HT-29 (cell line): ENCODE measurements at regions not wholly inside any gene's neighbourhood (a gene's known extent, or its start where the extent isn't known, plus 50 kb on each side); places are given as distances from the start of the nearest gene placed in this dataset.

Experiments
- DNase-seq: peaks from one replicate; pipeline ENCODE4 v3.0.0-alpha.2; 2015; ENCODE audit warnings: low spot score

DNA sequence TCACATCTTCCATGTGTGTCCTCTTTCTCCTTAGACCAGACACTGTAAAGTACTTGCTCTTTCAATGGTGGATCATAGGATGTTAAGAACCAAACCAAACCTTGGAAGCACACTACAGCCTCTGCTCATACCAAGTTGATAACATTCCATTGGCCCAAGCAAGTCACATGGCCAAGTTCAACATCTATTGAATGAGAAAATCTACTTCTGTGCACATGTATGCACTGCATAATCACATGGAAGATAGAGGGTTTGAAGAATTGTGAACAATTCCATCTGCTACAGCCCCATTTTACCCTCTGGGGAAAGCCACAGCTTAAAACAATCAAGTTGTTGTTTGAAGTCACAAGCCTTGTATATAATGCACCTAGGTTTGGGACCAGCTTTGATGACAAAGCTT lies 68.2 kb downstream of the MFAP3 start:
- no peak for DNase-seq

DNA sequence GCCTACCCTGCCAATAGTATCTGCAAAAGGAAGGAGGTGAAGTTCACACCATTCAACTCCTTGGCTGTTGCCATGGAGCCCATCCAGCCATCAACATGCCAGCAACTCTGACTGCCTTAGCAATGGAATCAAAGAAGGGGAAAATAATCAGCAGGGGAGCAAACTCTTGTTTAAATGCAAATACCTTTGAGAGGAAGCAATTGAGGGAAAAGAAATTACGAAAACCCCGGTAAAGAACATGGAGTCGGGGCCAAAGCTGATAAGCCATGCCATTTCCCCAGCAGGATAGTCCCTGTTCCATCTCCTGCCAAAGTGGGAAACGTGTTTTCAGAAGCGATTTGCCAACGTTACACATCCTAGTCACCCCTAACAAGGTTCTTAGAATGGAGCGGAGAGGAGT lies 69.0 kb downstream of the MFAP3 start:
- DNase-seq = no peak

DNA sequence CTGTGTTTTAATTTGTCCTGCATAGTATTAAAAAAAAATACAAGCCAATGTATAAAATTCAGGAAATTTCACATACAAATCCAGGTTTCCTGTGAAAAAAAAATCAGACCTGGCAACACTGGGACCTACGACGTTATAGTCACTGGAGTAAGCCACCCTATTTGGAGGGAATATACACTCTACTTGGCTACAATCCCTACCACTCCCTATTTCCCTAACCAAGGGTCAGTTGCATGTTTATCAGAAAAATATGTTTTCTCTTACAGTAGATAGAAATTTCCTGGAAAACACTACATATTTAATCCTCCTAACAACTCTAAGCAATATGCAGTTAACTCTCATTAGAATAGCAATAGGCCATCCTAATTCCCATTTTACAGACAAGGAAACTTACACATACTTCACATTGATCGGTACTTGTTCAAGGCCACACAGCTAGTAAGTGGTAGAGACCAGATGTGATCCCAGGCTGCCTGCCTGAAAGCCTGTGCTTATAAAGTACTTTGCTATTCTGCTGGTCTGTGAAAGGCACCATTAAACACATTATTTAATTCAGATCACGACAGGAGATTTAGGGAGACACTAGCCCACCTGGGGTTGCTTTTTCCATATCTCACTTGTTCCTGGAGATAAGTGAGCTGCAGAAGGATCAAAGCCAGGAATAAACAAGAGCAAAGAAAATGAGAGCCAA lies 70.8 kb downstream of the MFAP3 start:
- DNase-seq = no peak

DNA sequence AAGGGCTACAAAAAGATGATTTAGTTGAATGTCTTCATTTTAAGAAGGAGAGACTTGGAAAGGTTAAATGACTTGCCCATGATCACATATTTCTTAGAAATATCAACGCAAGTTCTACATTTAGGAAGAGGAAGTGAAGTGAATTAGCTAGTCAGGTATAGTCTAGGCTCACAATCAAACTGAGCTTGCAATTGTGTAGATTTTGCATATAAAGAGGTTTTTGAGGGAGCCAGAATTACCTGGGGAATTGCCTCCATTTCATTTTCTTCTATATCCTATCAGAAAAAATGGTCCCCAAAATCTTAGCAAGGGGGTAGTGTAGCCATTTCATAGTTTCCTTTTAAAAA lies 71.3 kb downstream of the MFAP3 start:
- DNase-seq = no peak

DNA sequence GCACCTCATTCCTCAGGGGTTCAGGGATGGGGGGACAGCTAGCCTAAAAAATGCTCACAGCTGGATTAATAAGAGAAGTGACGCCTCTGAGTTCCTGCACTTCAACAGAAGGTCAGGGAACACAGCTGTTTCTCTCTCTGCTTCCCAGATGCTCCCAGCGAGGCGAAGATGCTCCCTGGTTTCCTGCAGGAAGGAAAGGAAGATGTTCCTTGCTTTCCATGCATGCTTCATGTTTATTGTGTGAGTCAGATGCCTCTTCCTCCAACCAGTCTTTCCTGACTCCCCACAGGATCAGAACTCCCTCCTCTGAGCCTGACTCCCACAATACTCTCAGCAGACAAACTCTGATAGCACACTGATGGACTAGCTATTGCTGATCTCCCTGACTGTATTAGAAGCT lies 71.9 kb downstream of the MFAP3 start:
- no peak for DNase-seq

DNA sequence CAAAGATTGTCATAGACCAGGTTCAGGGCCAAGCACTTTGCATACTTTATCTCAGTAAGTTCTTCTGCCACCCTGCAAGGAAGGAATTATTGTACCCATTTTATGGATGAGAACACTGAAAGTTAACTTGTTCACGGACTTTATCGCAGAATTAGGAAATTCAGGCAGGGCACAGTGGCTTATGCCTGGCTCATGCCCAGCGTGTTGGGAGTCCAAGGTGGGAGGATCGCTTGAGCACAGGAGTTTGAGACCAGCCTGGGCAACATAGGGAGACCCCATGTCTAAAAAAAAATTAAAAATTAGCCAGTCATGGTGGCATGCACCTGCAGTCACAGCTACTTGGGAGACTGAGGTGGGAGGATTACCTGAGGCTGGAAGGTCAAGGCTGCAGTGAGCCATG lies 72.4 kb downstream of the MFAP3 start:
- DNase-seq = no peak

DNA sequence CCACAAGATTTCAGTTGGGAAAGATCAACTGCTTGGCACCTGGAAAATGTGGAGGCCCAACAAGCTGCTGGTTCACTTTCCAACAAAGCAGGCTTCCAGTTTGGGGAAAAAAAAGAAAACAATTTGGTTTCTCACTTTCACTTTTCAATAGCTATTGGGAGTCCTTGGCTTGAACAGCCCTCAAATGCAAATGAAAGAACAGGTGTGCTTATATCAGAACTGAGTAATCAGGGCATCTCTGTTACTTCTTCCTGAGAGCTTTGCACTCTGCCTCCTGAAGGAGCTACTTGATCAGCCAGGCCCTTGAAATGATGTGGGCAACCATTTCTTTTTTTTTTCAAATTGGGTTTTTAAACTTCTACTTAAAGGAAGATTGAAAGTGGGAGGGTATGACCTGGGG lies 73.5 kb downstream of the MFAP3 start:
- DNase-seq = no peak

DNA sequence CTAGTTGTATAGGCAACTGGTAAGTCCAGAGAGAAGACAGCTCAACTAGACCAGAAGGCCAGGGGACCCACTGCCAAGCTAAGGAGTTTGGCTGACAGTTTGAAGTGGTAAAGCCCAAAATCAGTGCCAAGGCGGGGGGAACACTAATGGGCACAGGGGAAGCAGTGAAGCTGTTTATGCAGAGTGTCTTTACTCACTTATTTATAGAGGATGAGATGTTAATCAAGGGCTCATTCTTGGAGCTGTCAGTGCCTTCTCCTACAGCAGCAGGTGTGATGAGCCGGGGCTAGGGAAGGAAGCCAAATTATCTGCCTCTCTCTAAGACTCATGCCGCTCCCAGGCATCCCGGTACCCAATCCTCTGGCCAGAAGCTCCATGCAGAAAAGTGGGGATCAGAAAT lies 75.2 kb upstream of the GALNT10 start:
- no peak for DNase-seq

DNA sequence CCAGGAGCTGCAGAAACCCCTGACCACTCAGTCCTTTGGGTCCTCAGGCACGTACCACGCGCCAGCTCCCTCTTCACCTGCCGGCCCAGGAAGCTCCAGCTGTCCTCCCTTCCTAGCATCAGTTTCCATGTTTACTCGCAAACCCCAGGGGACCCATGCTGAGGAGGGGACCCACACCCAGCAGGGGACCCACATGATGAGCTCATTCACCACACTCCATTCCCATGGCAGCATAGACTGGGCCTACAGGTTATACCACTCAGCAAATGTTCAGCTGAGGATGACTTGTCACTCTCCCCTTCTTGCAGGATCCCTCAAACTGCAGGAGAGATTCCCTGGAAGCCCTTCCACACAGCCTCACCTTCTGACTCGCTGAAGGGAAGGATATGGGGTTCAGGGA lies 73.5 kb upstream of the GALNT10 start:
- no peak for DNase-seq

DNA sequence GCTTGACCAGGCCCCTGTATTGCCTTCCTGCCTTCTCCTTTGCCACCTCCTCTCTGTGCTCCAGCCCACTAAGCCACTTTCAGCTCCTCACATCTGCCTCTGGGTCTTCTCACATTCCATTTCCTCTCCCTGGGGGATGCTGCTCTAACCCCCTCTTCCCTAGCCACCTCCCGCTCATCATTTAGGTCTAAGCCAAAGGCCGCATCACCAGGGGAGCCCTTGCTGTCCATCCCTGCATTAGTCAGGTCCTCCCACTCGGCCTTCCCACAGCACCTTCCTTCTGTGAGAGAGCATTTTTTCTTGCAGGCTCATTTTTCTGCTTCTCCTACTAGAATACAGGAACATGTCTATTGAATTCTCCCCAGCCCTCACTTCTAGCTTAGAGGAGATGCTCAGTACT lies 72.6 kb upstream of the GALNT10 start:
- DNase-seq = no peak

DNA sequence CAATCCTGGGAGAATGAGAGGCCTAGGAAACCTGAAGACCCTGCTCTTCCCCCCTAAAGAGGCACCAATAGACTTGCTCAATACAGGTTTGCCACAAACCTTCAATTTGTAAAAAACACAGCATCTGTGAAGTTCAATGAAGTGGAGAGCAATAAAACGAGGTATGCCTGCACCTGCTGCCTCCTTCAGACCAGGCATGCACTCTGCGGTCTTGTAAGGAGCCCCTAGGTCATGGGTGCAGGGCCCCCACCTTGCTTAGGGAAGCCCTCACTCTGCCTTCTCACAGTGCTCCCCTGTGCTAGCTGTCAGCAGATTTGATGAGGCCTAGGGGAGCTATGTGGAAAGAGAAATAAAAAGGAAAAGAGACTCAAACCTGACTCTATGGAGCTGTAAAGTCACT lies 72.1 kb upstream of the GALNT10 start:
- DNase-seq = no peak

DNA sequence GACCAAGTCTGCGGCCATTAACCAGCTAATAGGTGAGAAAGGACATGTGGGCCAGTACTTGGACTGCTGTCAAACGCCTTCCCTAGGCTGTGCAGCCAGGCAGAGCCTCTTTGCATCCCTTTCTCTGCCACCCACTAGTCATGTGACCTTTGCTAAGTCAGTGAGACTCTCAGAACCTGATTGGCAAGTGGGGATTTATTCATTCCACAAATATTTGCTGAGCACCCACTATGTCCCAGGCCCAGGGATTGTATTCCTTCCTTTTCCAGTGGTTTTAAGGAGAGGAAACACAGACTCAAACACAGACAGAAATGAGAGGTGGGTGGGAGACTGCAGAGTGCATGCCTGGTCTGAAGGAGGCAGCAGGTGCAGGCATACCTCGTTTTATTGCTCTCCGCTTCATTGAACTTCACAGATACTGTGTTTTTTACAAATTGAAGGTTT lies 71.6 kb upstream of the GALNT10 start:
- DNase-seq = peak; percentile 25

DNA sequence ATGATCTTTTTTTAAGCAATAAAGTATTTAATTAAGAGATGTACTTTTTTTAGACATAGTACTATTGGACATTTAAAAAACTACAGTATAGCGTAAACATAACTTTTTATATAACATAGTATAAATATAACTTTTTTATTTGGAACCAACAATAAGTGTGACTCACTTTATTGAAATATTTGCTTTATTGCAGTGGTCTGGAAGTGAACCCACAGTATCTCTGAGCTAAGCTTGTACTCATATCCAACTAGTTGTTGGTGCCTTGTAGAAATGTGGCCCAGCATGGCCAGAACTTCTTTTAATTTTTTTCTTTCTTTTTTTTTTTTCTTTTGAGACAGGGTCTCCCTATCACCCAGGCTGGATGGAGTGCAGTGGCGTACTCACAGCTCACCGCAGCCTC lies 61.5 kb upstream of the GALNT10 start:
- no peak for DNase-seq

DNA sequence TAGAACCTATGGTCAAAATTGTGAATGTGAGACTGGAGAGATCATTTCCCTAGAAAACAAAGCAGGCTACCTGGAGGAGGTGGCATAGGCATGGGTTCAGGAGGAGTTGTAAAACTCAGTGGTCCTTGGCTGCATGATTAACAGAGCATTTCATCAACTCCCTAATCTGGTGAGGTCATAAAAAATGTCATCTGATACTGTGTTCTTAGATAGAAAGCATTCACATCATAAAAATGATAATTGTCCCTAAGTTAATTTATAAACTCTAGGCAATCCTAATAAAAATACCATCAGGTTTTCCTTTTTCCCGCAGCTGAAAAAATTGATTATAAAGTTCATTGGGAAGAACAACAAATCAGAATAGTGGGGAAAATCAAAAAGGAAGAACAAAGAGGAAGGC lies 60.6 kb upstream of the GALNT10 start:
- DNase-seq = no peak

DNA sequence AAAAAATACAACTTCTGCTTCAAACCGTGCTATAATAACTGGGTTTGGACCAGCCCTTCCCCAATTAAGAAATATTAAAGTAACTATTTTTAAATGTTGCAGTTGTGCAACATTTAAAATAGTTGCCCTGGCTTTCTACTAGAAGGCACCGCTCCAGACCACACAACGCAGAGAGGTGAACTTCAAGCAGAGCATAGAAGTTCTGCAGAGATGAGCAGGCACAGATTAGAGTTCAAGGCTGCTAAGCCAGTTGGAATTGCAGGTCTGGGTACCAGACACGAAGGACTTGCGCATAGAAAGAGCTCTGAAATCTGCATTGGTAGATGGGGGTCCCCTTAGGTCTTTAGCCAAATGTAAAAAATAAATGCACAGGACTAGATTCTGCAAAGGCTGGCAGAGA lies 58.7 kb upstream of the GALNT10 start:
- DNase-seq = no peak

DNA sequence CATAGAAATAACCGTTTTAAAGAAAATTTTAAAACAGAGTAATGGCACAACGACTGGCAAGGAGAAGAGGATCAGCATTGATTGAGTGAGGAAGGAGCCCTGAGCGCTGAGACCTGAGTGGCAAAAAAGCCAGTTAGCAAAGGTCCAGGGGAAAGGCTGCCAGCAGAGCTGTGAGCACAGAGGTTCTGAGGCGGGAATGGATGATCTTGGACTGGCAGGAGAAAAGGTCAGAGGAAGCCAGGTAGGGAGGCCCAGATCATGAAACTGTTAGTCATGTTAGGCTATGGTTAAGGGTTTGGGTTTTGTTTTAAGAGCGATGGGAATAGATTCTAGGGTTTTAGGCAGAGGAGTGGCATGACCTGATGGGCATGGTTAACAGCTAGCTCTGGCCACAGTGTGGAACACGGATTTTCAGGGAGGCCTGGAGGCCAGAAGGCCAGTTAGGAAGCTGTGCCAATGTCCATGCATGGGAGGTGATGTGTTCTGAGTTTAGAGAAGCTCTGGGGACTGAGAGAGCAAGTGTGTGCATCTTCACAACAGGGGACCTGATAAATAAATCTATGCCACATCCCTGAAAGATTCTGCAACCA lies 57.7 kb upstream of the GALNT10 start:
- DNase-seq = no peak

DNA sequence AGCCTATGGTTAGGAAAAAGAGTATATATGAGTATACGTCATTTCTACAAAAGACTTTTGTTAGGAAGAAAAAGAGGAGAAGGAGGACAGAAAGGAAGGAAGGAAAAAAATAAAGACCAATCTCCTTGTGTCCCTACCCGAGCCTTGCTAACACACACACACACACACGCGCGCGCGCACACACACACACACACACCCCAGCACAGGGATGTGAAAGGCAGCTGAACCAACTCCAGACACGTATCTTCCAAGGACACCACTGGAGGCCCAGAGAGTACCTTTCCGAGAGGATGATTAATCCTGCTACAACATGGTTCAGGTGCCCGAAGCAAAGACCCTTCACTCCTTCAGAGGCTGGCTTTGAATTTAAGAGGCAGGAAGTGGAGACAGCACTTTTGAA lies 56.9 kb upstream of the GALNT10 start:
- no peak for DNase-seq

DNA sequence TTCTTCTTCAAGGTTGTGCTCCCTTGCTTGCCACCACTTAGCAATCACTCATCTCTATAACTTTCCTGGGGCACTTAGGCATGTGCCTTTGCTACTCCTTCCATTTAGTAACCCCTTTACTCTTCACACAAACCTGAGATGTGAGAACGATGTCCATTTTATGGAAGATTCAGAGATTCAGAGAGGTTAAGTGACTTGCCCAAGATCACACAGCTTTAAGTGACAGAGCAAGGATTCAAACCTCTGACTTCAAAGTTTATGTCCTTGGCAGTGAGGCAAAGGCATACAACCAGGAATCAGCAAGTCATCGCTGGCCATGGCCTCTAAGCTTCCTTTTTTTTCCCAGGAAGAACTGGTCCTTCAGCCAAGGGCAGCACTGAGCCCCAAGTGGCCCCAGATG lies 56.0 kb upstream of the GALNT10 start:
- DNase-seq = no peak

DNA sequence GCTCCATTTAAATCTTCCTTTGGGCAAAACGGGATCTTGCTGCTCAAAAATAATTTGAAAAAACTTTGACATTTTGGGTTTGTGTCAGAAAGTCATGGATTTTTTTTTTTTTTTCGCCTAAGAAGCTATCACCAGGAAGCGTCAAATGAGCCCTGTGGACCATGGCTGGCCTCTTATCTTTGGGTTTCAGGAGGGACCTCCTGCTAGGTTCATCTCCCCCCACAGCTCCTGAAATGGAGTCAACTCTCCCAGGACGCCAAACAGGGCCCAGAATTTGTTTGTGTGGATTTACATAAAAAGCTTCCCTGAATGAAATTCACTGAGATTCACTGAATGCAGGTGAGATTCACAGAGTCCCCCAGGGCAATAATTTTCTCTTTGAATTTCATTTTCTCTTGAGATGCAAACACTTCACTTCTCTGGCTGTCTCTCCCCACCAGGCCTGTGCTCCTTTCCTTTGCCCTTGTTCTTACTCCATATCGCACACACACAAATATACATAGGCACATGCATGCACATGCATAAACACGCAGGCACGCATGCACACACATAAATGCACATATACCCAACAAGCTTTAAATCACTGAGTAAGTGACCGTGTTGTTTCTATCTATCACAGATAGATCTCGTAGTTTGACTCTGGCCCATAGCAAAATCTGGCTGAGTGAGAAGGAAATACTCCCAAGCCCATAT lies 55.3 kb upstream of the GALNT10 start:
- no peak for DNase-seq

DNA sequence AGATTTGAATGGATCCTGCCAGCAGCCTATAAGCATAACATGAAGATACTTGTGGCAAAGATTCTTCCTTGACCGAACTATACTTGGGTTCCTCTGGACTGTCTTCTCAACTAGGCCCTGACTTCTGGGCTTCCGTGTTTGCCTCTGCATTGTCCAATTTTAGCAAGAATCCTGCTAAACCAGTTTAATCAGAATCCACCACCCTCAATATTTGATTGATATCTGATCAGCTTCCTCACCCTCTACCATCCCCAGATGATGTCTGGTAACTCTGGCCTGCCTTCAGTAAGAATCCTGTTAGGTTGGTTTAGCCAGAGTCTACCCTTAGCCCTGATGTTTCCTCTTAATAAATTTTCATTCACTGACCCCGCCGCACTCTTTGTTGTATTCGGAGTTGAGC lies 54.4 kb upstream of the GALNT10 start:
- no peak for DNase-seq

DNA sequence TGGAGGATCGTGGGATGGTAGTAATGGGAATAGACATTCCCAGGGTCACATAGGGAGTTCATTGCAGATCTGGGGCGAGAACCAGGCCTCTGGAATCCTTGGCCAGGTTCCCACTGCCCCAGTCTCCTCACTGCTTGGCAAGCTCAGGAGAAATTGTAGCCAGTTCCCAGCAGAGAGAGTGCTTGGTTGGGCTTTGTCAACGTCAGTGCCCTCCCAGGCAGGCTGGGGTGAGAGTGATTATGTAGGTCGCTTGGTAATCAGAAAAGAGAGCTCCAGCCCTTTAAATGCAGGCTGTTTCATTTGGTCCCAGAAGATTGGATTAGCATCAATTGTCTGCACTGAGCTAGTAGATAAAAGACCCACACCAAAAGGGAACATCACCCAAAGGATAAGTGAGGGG lies 51.8 kb upstream of the GALNT10 start:
- DNase-seq = no peak

DNA sequence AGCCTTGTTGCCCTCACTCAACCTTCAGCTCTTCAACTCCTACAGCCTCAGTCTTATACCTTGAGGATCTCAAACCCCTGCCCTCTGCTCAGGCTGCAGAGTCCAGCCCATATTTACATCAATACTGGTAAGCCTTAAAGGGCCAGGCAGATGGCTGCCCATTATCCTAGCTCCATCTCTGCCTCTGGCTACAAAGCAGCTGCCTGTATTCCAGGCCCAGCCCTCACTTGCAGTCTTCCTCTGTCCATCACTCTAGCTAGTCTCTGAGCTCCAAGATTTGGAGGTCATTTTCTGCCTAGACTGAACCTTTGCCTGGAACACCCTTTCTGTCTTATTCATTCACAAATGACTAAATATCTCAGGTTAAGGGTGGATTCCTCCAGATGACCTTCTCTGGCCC lies 50.2 kb upstream of the GALNT10 start:
- no peak for DNase-seq
